NB4 (cell line): ENCODE measurements at regions not wholly inside any gene's neighbourhood (a gene's known extent, or its start where the extent isn't known, plus 50 kb on each side); places are given as distances from the start of the nearest gene placed in this dataset.

Experiments used
- POLR2A ChIP-seq: IDR thresholded peaks from 2 replicates; pipeline ENCODE4 v1.6.1; 2011; ENCODE audit warnings: mild to moderate bottlenecking; ENCODE audit not compliant: insufficient read length; ENCODE audit errors: extremely low read depth
- TF ChIP-seq, protein P1 (sequence below): IDR thresholded peaks from one replicate; pipeline ENCODE4 v1.5.1; 2012; ENCODE audit warnings: low read depth, low read length

GRCh38 chr11:80414181-80415165 lies 973.6 kb upstream of the TENM4 start:
- TF ChIP-seq, protein P1, sequence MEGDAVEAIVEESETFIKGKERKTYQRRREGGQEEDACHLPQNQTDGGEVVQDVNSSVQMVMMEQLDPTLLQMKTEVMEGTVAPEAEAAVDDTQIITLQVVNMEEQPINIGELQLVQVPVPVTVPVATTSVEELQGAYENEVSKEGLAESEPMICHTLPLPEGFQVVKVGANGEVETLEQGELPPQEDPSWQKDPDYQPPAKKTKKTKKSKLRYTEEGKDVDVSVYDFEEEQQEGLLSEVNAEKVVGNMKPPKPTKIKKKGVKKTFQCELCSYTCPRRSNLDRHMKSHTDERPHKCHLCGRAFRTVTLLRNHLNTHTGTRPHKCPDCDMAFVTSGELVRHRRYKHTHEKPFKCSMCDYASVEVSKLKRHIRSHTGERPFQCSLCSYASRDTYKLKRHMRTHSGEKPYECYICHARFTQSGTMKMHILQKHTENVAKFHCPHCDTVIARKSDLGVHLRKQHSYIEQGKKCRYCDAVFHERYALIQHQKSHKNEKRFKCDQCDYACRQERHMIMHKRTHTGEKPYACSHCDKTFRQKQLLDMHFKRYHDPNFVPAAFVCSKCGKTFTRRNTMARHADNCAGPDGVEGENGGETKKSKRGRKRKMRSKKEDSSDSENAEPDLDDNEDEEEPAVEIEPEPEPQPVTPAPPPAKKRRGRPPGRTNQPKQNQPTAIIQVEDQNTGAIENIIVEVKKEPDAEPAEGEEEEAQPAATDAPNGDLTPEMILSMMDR = no peak
- TF ChIP-seq POLR2A = no peak
